HFF-Myc (cell line): ENCODE measurements at regions not wholly inside any gene's neighbourhood (a gene's known extent, or its start where the extent isn't known, plus 50 kb on each side); places are given as distances from the start of the nearest gene placed in this dataset.
"Not testable (repeated sequence)": the region's sequence is repeated elsewhere in the genome, so short reads cannot be mapped to it uniquely, and the experiment has no call there.

Experiments
- DNase-seq: peaks from one replicate; pipeline ENCODE4 v3.0.0-alpha.2; 2011; ENCODE audit warnings: low read depth; ENCODE audit errors: extremely low read depth
- H3K4me3 ChIP-seq: replicated peaks from 2 replicates; pipeline ENCODE4 v1.5.1; 2011; ENCODE audit warnings: low read depth, mild to moderate bottlenecking, control low read depth, low read length
- CTCF ChIP-seq: IDR thresholded peaks from 2 replicates; pipeline ENCODE4 v1.5.1; 2012; ENCODE audit warnings: mild to moderate bottlenecking, low read depth, low read length, control low read depth; ENCODE audit errors: missing control alignments

GRCh38 chr6:23797041-23797440 is 329.0 kb upstream of the NRSN1 start:
- no peak overlapping the region for H3K4me3 ChIP-seq
- TF ChIP-seq CTCF = no peak
- DNase-seq = no peak

- not testable (repeated sequence) for H3K4me3 ChIP-seq, DNase-seq
Observed at GRCh38 chr6:23804289-23804688, 321.7 kb upstream of the NRSN1 start.

- DNase-seq, H3K4me3 ChIP-seq: not testable (repeated sequence)
Observed at GRCh38 chr6:23821141-23821540, 304.9 kb upstream of the NRSN1 start.

GRCh38 chr6:23823421-23823820 is 302.6 kb upstream of the NRSN1 start:
- no peak for TF ChIP-seq CTCF
- H3K4me3 ChIP-seq = no peak overlapping the region
- no peak for DNase-seq

GRCh38 chr6:23826572-23826971 is 299.4 kb upstream of the NRSN1 start:
- no peak overlapping the region for H3K4me3 ChIP-seq
- no peak for TF ChIP-seq CTCF
- DNase-seq = no peak

- no peak for DNase-seq
- no peak for TF ChIP-seq CTCF
- H3K4me3 ChIP-seq = no peak overlapping the region
Observed at GRCh38 chr6:23828861-23829260, 297.2 kb upstream of the NRSN1 start.

GRCh38 chr6:23841116-23841515 is 284.9 kb upstream of the NRSN1 start:
- no peak for TF ChIP-seq CTCF
- no peak overlapping the region for H3K4me3 ChIP-seq
- DNase-seq = no peak

- TF ChIP-seq CTCF = no peak
- no peak for DNase-seq
- H3K4me3 ChIP-seq = no peak overlapping the region
Observed at GRCh38 chr6:23842760-23843159, 283.3 kb upstream of the NRSN1 start.
